NCI-H2029 treated with DMSO at 0.1 percent for 48 hours (cell line): ENCODE measurements at regions not wholly inside any gene's neighbourhood (a gene's known extent, or its start where the extent isn't known, plus 50 kb on each side); places are given as distances from the start of the nearest gene placed in this dataset.
"Not testable (repeated sequence)": the region's sequence is repeated elsewhere in the genome, so short reads cannot be mapped to it uniquely, and the experiment has no call there.

Source experiments
- DNase-seq: peaks from one replicate; lab custom pipeline; 2025; lab: John Stamatoyannopoulos, UW

DNA sequence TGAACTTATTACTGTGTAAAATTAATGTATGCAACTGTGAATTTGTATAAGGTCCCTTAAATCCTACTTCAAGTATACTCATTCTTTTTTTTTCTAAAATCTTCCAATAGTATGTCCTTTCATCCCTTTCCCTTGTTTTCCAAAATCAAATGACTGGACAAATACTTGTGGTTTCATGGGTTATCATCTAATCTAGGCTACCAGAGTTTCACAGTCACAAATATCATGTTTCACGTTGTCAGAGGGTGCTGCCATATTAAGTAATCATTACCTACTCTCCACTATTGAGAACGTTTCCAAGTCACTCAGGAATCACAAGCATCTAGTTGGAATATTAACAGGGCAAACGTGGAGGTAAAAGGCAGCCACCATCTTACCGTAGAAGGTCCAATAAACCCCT lies 1235.0 kb upstream of the TENM3 start:
- DNase-seq = no peak

DNA sequence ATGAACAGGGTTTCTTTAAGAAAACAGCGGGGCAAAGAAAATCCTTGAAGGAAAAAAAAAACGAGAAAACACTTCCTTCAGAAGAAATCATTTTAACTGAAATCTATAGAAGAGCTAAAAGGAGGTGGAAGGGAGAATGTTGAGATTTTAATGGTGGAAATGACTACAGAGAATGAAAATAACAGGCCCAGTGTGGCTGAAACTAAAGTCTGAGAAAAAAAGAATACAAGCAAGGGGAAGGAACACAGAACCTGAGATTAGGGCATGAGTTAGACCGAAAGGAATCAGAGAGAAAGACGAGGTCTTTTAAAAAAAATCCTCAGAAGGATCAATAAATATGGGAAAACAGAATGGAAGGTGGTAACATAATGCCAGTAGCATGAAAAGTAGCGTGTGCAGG lies 1230.0 kb upstream of the TENM3 start:
- no peak for DNase-seq

DNA sequence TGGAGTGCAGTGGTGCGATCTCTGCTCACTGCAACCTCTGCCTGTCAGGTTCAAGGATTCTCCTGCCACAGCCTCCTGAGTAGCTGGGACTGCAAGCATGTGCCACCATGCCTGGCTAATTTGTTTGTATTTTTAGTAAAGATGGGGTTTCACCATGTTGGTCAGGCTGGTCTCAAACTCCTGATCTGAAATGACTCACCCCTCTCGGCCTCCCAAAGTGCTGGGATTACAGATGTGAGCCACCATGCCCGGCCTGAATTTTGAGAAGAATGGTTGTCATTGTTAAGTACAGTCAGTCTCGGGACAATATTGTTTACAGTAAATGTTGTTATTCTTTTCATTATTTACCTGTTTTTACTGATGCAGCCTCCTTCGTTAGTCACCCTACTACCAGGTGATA lies 1226.2 kb upstream of the TENM3 start:
- DNase-seq = no peak

DNA sequence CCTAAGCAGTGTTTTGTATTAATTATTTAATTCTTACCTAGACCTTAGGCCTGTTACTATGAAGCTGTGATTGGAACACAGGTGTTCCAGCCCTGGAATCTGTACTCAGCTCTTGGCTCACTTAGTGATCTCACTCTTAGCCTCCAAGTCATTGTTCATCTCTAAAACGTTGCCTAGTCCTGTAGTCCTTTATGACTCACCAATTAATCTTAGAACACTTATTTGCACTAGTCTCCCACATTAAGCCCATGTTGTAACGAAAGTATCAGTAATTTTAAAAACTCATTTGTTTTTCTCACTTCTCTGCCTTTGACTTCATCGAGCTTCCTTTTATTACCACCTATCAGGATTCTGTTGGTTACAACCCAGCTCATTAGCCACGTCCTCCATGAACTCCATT lies 1224.7 kb upstream of the TENM3 start:
- DNase-seq = no peak

DNA sequence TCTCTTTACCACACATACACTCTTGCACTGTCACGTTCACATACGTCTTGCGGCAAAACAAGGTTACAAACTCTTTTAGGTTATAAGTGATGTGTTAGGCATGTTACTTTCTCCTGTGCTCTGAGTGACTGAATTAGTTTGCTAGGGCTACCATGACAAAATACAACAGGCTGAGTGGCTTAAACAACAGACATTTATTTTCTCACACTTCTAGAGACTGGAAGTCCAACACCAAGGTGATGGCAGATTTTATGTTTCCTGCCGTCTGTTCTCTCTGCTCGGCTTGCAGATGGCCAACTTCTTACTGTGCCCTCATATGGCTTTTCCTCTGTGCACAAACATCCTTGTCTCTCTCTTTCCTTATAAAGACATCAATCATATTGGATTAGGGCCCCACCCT lies 1224.3 kb upstream of the TENM3 start:
- DNase-seq = no peak

DNA sequence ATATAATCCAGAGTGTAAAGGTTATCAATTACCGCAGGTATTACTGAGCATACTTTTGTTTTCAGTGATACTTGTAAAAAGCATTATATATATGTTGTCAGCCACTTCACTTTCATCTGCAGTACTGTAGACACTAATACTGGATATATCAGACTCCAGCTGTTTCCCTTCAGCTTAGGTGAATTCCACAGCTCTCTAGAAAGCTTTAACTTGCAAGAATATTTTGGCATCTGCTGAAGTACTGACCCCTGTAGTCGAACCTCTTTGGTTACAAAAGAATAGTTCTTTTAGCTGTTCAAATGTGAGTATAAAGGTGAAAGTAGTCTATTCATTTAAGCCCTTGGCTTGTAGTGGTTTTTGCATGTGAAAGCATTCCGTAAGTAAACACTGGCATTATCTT lies 1222.7 kb upstream of the TENM3 start:
- DNase-seq = no peak

DNA sequence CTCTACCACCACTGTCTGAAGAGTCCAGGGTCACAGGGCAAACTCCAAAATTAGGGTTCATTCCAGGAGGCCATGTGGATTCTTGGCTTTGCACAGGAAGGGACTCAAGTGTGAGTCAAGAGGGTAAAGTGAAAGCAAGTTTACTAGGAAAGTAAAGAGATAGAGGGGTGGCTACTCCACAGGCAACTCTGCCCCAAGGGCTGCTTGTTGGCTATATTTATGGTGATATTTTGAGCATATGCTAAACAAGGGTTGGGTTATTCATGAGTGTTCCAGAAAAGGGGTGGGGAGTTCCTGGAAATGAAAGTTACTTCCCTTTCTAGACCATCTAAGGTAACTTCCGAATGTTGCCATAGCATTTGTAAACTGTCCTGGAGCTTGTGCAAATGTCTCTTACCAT lies 1222.0 kb upstream of the TENM3 start:
- no peak for DNase-seq

DNA sequence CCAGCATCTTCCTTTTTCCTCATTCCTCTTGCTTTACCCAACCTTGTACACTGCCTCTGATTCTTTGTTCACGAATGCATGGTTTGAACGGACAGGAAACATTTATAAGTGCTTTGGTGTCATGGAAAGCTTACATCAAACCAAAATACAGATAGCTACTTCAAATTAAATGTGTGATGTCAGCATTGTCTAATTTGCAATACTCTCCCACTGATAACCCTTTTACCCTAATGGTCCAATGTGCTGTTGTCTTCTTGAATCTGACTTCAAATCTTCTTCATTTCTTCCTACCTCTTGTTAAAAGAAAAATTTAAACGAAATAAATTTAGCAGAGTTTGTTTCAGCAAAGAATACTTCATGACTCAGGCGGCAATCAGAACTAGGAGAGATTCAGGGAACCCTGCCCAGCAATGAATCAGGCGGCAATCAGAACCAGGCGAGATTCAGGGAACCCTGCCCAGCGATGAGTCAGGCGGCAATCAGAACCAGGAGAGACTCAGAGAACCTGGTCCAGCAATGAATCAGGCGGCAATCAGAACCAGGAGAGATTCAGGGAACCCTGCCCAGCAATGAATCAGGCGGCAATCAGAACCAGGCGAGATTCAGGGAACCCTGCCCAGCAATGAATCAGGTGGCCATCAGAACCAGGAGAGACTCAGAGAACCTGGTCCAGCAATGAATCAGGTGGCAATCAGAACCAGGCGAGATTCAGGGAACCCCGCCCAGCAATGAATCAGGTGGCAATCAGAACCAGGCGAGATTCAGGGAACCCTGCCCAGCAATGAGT lies 1212.9 kb upstream of the TENM3 start:
- not testable (repeated sequence) for DNase-seq

DNA sequence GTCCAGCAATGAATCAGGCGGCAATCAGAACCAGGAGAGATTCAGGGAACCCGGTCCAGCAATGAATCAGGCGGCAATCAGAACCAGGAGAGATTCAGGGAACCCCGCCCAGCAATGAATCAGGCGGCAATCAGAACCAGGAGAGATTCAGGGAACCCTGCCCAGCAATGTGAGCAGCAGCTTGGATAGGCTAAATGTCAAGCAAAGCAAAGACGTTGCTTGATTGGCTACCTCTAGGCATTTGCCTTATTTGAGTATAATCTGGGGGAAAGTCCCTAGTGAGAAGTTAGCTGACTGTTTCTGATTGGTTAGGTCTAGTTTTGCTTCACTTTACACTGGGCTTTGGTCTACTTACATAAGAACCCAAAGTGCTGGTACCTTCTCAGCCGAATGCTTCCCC lies 1212.2 kb upstream of the TENM3 start:
- no peak for DNase-seq

DNA sequence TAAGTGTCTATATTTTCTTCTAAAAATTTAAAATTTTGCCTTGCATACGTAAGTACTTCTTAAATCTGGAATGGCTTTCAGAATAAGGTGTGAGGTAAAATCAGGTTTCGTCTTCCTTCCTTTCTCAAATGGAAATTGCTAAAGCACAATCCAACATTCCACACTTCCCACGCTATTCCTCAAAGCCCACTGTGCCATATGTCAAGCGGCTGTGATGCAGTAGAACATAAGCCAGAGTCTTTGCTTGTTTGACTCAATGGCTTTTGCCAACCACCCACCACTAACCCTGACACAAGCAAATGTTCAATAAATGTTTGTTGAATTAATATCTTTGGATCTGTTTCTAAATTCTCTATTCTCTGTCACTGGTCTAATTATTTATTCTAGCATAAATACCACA lies 1199.7 kb upstream of the TENM3 start:
- DNase-seq = no peak

DNA sequence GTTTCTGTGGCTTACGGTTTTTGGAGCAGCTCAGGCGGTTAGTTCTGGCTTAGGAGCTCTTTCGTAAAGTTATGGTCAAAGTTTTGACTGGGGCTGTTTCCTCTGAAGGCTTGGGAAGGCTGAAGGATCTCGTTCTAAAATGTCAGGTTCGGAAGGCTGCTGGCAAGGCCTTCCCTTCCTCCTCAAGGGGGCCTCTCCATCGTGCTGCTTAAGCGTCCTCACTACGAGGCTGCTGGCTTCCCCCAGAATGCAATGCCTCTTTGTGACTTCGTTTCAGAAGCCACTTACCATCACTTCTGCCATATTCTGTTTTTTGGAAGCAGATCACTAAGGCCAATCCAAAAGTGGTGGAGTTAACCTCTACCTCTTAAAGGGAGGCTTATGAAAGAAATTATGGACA lies 1196.4 kb upstream of the TENM3 start:
- DNase-seq = no peak

DNA sequence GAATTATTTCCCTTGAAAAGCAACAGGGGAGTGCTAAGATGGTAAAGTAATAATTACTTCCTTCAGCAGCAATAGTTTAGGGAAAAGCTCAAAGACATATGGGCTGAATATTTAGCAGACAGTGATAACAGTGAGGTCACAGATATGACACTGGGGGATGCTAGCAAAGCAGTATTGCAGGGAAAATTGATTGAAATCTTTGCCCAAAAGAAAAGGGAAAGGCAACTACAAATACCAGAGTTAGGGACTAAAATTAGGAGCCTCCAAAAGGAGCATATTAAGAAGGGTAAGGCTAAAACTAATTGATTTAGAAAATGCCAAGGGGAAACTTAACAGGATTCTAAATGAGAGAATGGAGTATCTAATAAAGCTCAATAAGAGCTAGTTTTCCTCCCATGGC lies 1191.3 kb upstream of the TENM3 start:
- no peak for DNase-seq

DNA sequence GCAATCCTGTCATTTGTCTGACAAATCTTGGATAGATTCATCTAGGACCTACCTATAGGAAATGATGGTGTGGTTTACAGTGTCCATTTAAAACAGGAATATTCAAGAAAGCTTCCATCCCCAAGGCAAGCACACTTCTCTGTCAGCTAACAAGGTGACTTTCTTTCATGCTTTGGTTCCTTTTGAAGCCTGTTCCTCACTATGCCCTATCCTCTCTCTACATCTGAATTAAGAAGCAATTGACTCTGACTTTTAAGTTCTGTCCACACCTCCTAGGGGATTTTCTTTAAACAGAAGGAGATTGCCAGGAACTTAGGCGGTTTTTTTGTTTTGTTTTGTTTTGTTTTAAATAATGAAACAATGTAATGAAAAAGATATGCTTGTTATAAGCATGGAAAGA lies 1181.4 kb upstream of the TENM3 start:
- no peak for DNase-seq

DNA sequence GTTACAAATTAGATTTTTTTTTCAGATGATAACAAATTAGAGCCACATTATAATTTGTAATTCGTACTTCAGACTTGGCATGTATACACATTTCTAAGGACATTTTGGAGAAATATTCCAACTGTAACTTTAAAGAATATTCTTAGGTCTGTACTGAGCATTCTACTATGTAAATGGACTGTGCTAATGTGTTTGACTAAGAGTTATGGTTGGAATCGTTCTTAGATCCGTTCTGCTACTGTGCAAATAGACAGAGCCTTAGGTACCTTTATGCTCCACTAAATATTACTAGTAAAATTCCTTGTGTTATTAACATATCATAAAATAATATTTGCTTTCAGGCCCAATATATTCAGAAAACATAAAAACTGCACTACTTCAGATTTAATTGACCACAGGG lies 1180.0 kb upstream of the TENM3 start:
- no peak for DNase-seq

DNA sequence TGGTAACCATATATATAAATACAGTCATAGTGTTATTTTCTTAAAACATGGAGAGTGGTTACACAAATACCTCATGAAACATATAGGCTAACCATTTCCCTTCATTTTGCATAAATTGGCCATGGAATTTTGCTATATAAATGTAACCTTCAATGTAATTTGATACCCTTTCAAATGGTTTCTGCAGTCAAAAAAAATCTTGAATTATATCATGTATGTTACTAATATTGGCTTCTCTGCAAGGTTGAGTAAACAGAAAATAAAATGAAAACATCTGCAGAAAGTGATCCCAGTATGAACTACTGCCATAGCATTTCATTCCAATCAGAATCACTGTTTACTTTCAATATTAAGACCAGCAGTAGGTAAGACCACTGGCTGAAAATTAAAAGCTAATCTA lies 1165.9 kb upstream of the TENM3 start:
- DNase-seq = no peak

DNA sequence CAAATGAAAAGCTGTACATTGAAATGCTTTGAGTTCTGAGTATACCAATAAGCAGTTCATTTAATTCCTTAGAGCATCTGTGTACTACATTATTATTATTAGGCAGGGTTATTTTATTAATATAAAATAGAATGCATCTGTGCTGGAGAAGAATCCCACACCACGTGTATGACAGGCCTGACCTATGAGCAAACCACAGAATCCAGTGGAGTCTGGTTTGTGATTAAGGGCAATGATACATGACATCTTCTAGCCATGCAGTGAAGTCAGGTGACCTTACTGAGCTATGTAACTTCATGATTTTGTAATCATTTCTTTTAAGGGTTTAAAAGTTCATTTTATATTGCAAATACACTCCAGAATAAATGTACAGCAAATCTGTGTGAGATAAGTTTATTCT lies 1165.0 kb upstream of the TENM3 start:
- DNase-seq = no peak

DNA sequence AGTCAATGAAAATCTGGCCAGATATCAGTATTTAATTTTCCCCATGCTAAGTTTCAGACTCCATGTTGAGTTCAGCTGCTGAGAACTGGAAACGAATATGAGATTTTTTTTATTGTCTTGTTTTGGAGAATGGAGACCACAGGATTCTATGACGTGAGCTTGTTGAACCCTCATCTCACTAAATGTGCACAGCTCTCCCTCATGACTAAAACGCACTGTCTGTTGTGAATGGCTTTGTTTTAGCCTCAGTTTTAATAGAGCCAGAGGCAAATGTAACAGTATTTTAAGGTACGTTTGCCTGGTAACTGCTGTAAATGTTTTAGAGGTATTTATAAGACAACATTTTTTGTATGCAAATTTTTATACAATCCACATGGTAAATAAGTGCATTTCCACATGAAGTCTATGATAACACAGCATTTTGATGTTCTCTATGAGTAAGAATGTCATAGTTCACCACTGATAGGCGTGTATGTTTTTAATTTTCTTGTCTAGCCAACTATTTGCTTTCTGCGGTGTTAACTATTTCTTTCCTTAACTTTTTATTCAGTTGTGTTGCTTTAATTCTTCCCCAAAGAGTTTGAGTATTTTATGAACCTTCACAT lies 1159.3 kb upstream of the TENM3 start:
- no peak for DNase-seq

DNA sequence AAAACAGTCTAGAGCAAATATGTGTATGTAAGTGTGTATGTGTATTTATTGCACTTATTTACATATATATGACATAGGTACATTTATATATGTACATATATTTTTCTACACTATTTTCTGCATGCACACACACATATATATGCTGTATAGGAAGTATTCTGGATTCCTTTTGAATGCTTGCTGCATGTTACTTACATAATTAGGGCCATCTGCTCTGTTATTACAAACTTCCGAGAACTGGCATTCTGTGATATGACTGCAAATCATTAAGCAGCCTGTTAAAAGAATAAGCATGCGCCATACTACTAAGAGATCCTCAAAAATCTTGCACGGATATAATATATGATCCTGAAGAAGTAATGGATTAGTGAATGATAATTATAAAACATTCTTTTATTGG lies 1157.6 kb upstream of the TENM3 start:
- DNase-seq = no peak

DNA sequence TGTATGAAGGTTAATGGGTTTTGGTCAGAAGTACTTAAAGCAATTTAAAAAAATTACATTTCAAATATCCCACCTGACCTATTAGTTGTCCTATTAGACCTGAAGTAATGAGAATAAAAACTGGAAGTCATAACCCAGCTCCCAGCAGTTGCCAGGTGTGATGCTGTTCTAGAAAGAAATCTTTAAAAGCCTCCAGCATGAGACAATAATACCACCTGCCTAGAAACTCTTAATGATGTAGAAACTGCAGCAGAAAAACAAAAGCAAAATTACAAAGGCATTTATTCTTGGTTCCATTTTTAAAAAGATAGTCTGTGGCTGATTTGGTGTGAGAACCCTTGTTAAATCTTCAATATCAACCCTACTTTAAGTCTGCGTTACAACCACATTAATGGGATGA lies 1137.7 kb upstream of the TENM3 start:
- no peak for DNase-seq

DNA sequence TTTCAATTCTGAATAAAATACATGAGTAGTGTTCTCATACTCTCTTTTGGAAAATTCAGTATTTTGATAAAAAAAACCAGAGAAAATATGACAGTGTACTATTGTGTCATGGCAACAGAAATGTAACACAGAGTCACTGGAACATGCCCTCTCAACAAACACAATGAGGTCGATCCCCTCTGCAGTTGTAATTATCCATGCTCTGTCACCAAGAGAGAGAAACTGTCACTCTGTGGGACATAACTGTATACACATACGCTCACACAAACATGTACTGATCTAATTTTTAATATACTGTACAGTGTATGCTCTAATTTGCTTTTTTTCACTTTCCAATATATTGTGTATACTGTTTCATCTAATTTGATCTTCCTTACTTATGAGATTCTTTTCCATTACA lies 1136.8 kb upstream of the TENM3 start:
- no peak for DNase-seq

DNA sequence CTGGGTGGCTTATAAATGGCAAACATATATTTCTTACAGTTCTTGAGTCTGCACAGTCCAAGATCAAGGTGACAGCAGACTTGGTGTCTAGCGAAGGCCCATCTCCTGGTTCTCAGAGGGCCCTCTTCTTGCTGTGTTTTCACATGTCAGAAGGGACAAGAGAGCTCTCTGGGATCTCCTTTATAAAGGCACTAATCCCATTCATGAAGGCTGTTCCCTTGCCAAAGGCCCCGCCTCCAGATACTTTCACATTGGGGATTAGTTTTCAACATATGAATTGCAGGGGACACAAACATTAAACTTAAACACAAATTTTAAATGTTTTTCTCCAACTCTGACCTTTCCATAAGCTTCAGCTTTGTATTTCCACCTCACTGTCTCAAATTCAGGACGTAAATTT lies 1135.0 kb upstream of the TENM3 start:
- DNase-seq = no peak

DNA sequence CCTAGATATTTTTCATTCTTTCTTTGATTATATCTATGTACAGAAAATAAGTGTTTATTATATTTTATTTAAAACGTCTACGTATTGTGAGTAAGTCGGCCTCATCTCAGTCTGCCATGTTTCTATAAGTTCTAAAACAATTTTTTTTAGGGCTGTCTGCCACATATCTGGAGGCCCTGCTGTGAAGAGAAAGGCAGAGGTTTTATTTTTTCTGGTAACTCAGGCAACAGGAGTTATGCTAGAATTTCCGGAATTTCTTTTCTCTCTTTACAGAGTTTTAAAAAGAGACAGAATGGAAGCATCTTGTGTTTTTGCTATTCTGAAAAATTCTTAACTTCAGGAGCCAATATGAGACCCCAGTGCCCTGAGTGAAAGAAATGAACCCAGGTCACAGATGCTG lies 1124.0 kb upstream of the TENM3 start:
- no peak for DNase-seq

DNA sequence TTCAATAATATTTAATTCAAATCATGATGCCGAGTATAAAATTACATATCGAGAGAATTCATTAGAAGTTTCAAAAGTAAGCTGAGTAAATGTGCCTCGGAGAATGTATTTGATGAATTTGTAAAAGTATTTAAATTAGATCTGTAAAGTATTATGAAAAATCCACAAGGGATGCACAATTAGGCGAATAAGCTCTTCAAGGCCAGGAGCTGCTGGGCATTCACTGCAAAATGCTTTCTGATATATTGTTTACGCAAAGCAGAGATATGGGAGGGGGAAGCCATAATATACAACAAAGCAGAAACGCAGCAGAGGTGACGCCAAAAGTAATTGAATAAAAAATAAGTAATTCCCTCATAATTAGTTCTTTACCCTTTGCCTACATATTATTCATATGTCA lies 1121.5 kb upstream of the TENM3 start:
- no peak for DNase-seq

DNA sequence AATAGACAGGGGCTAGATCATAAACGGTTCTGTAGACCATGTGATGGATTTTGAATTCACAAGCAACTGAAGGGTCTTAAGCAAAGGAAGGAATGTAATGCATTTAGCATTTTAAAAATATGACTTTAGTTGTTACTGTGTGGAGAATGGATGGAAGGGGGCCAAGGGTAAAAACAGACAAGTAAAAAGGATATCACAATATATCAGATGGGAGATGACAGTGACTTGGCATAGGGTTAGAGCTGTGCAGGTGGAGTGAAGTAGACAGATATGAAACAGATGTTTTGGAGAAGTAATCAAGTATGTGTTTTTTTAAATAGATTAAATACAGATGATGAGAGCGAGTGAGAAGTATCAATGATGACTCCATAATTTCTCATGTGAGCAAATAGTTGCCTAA lies 1116.0 kb upstream of the TENM3 start:
- DNase-seq = no peak
